HCT116 (cell line): ENCODE measurements at regions not wholly inside any gene's neighbourhood (a gene's known extent, or its start where the extent isn't known, plus 50 kb on each side); places are given as distances from the start of the nearest gene placed in this dataset.

ENCODE experiments used
- ATAC-seq: fragments of 200-7000 bp; cut with Tn5 transposase; 2 replicates; pipeline ENCODE4 v1.9.1; 2020; ENCODE audit warnings: mild to moderate bottlenecking, moderate library complexity
- BruUV-seq: library from RNA; stranded (reverse); fragments of 400-500 nt; replicated peaks from 2 replicates; lab custom pipeline; 2021; lab: Mats Ljungman, UMichigan
- CTCF ChIA-PET: fragments of 300-600 bp; sonication (Branson Sonifier 250); formaldehyde crosslinking; loops from one replicate; lab custom pipeline; 2021; ENCODE audit warnings: antibody characterized with exemption; lab: Charles Lee
- POLR2A ChIA-PET: fragments of 300-600, 350-600 bp; sonication (Branson Sonifier 250); formaldehyde crosslinking; loops from one replicate; lab custom pipeline; 2021; ENCODE audit warnings: antibody characterized with exemption; lab: Charles Lee
- RAD21 ChIA-PET, 2 experiments: fragments of 300-600 bp; sonication (Branson Sonifier 250); formaldehyde crosslinking; loops; one replicate each; lab custom pipeline; 2023; ENCODE audit warnings: low total read pairs in 2 of 2; ENCODE audit not compliant: uncharacterized antibody in 2 of 2, unreplicated experiment in 2 of 2, low non-redundant PET in 1 of 2; lab: Charles Lee
- DNase-seq: peaks from one replicate; pipeline ENCODE4 v3.0.0-alpha.2; 2010; ENCODE audit warnings: low read depth, low spot score
- H2AFZ ChIP-seq: fragments of 200-600 bp; shearing (Covaris generic), sonication (generic); 2 replicates; pipeline ENCODE4 v1.6.1; 2017; ENCODE audit warnings: low read depth, mixed run types, mixed read lengths, antibody characterized with exemption, low read length; ENCODE audit not compliant: poor library complexity, severe bottlenecking
- H3K27ac ChIP-seq: 2 replicates; pipeline ENCODE4 v1.5.1; 2012; ENCODE audit warnings: low read depth, low read length
- H3K27me3 ChIP-seq: fragments of 200-600 bp; sonication (generic); 2 replicates; pipeline ENCODE4 v1.6.1; 2016; ENCODE audit warnings: mixed run types, low read length, mixed read lengths; ENCODE audit not compliant: insufficient read depth
- H3K36me3 ChIP-seq, 2 experiments: fragments of 200-500 bp in 1 of 2; fragments of 200-600 bp in 1 of 2; sonication (Bioruptor generic) in 1 of 2; sonication (generic) in 1 of 2; 2 replicates each; pipeline versions ENCODE4 v1.5.1 to v1.6.1; 2014 to 2016; ENCODE audit warnings: low read length in 2 of 2, inconsistent platforms in 1 of 2, mixed read lengths in 1 of 2, mixed run types in 1 of 2; ENCODE audit not compliant: insufficient read depth in 2 of 2, control insufficient read depth in 1 of 2
- H3K4me1 ChIP-seq, 2 experiments: fragments of 200-600 bp in 1 of 2; sonication (generic) in 1 of 2; 2 replicates each; pipeline versions ENCODE4 v1.5.1 to v1.6.1; 2012 to 2017; ENCODE audit warnings: low read length in 2 of 2, inconsistent platforms in 1 of 2, mild to moderate bottlenecking in 1 of 2, mixed read lengths in 1 of 2, mixed run types in 1 of 2, moderate library complexity in 1 of 2; ENCODE audit not compliant: insufficient read depth in 2 of 2, control insufficient read depth in 1 of 2
- H3K4me2 ChIP-seq: fragments of 200-600 bp; sonication (generic); 2 replicates; pipeline ENCODE4 v1.6.1; 2017; ENCODE audit warnings: mixed run types, low read length, mixed read lengths
- H3K4me3 ChIP-seq, 2 experiments: fragments of 200-600 bp in 1 of 2; sonication (generic) in 1 of 2; replicated peaks in 1 of 2; 2 replicates each; pipeline ENCODE4 v1.5.1; 2011 to 2016; ENCODE audit warnings: low read length in 2 of 2, control low read depth in 1 of 2, low read depth in 1 of 2, mild to moderate bottlenecking in 1 of 2, mixed read lengths in 1 of 2, mixed run types in 1 of 2
- H3K79me2 ChIP-seq: fragments of 200-600 bp; sonication (generic); 2 replicates; pipeline ENCODE4 v1.6.1; 2017; ENCODE audit warnings: mild to moderate bottlenecking, mixed run types, low read length, moderate library complexity, mixed read lengths; ENCODE audit not compliant: insufficient read depth
- H3K9ac ChIP-seq: fragments of 200-600 bp; sonication (generic); 2 replicates; pipeline ENCODE4 v1.6.1; 2016; ENCODE audit warnings: low read length, mixed read lengths
- H3K9me2 ChIP-seq: fragments of 200-600 bp; sonication (generic), shearing (Covaris generic); 2 replicates; pipeline ENCODE4 v1.6.1; 2017; ENCODE audit warnings: mixed run types, mild to moderate bottlenecking, moderate library complexity; ENCODE audit not compliant: insufficient read depth
- H3K9me3 ChIP-seq, 2 experiments: fragments of 200-500 bp in 1 of 2; fragments of 200-600 bp in 1 of 2; sonication (Bioruptor generic) in 1 of 2; sonication (generic) in 1 of 2; 2 replicates each; pipeline ENCODE4 v1.6.1; 2014 to 2017; ENCODE audit warnings: low read length in 2 of 2, mixed read lengths in 2 of 2, inconsistent platforms in 1 of 2, low read depth in 1 of 2, mild to moderate bottlenecking in 1 of 2, mixed run types in 1 of 2, moderate library complexity in 1 of 2; ENCODE audit not compliant: control insufficient read depth in 1 of 2, insufficient read depth in 1 of 2
- H4K20me1 ChIP-seq: fragments of 200-600 bp; sonication (generic), shearing (Covaris generic); 2 replicates; pipeline ENCODE4 v1.6.1; 2017; ENCODE audit warnings: mixed run types, mild to moderate bottlenecking, moderate library complexity; ENCODE audit not compliant: insufficient read depth
- CBX3 ChIP-seq: IDR thresholded peaks from 2 replicates; pipeline ENCODE4 v1.6.1; 2012; ENCODE audit warnings: low read depth
- CEBPB ChIP-seq: IDR thresholded peaks from 2 replicates; pipeline ENCODE4 v1.6.1; 2012; ENCODE audit warnings: low read depth
- ELF1 ChIP-seq: IDR thresholded peaks from 2 replicates; pipeline ENCODE4 v1.6.1; 2012; ENCODE audit warnings: low read depth, borderline replicate concordance
- EZH2 ChIP-seq: fragments of 200-600 bp; sonication (generic); IDR thresholded peaks from 2 replicates; pipeline ENCODE4 v1.6.1; 2017; ENCODE audit warnings: antibody characterized with exemption, mixed run types
- EZH2phosphoT487 ChIP-seq: fragments of 200-600 bp; IDR thresholded peaks from 2 replicates; pipeline ENCODE4 v1.6.1; 2018; ENCODE audit warnings: antibody characterized with exemption, borderline replicate concordance
- FOSL1 ChIP-seq: IDR thresholded peaks from 2 replicates; pipeline ENCODE4 v1.6.1; 2012; ENCODE audit warnings: low read depth
- JUND ChIP-seq: IDR thresholded peaks from 2 replicates; pipeline ENCODE4 v1.6.1; 2012
- MAX ChIP-seq: IDR thresholded peaks from 2 replicates; pipeline ENCODE4 v1.6.1; 2012
- POLR2A ChIP-seq: IDR thresholded peaks from 2 replicates; pipeline ENCODE4 v1.7.0; 2011; ENCODE audit warnings: borderline replicate concordance; ENCODE audit not compliant: insufficient read depth, insufficient read length; ENCODE audit errors: extremely low read depth
- POLR2AphosphoS5 ChIP-seq: IDR thresholded peaks from 2 replicates; pipeline ENCODE4 v1.6.1; 2011; ENCODE audit warnings: mild to moderate bottlenecking, low read depth, low read length, moderate library complexity
- RAD21 ChIP-seq: IDR thresholded peaks from 2 replicates; pipeline ENCODE4 v1.6.1; 2012; ENCODE audit warnings: low read depth, mild to moderate bottlenecking
- REST ChIP-seq: IDR thresholded peaks from 2 replicates; pipeline ENCODE4 v1.6.1; 2012; ENCODE audit warnings: low read depth
- SP1 ChIP-seq: IDR thresholded peaks from 2 replicates; pipeline ENCODE4 v1.6.1; 2012; ENCODE audit warnings: low read depth
- YY1 ChIP-seq: IDR thresholded peaks from 2 replicates; pipeline ENCODE4 v1.6.1; 2011; ENCODE audit warnings: low read length, low read depth, moderate library complexity, mild to moderate bottlenecking; ENCODE audit not compliant: insufficient replicate concordance; ENCODE audit errors: extremely low read depth
- ZFX ChIP-seq: fragments of 450-650 bp; IDR thresholded peaks from 2 replicates; pipeline ENCODE4 v1.6.1; 2017
- ZNF274 ChIP-seq: fragments of 200-500 bp; sonication (Bioruptor generic); IDR thresholded peaks from 2 replicates; pipeline ENCODE4 v1.6.1; 2014; ENCODE audit warnings: mild to moderate bottlenecking, low read depth, low read length, inconsistent platforms
- intact Hi-C: fragments of 100-400 bp; cut with micrococcal nuclease; formaldehyde crosslinking; loops from 2 replicates; pipeline ENCODE4 v1.10.0; 2022
- TF ChIP-seq, protein P1 (sequence below): IDR thresholded peaks from 2 replicates; pipeline ENCODE4 v1.6.1; 2011; ENCODE audit warnings: mild to moderate bottlenecking, low read length, moderate library complexity; ENCODE audit not compliant: insufficient replicate concordance; ENCODE audit errors: extremely low read depth
- TF ChIP-seq, protein P2 (sequence below): IDR thresholded peaks from 2 replicates; pipeline ENCODE4 v1.6.1; 2012
- TF ChIP-seq, protein P3 (sequence below), 3 experiments: fragments of 200-600 bp in 1 of 3; sonication (generic) in 1 of 3; IDR thresholded peaks in 2 of 3; conservative IDR thresholded peaks in 1 of 3; 2 replicates each; pipeline ENCODE4 v1.5.1; 2012 to 2017; ENCODE audit warnings: low read depth in 2 of 3, low read length in 2 of 3, antibody characterized with exemption in 1 of 3, borderline replicate concordance in 1 of 3, control low read depth in 1 of 3, mild to moderate bottlenecking in 1 of 3, mixed read lengths in 1 of 3, mixed run types in 1 of 3, moderate library complexity in 1 of 3; ENCODE audit not compliant: insufficient read depth in 1 of 3

- ATAC-seq, result no peak
- H4K20me1 ChIP-seq, result no peaks in the 10 kb centered on the region
- H3K27me3 ChIP-seq, result no peaks in the 10 kb centered on the region
- no TSS peak for BruUV-seq
- no peaks in the 10 kb centered on the region for H3K79me2 ChIP-seq
- RAD21 ChIA-PET, result no interaction called here
- H3K4me1 ChIP-seq, result peaks cover 6 to 26% of the 10 kb centered on the region in 2 experiments; a peak in 3 of 4 replicates
- no peaks in the 10 kb centered on the region for H3K9me2 ChIP-seq
- no peak for DNase-seq
- H3K27ac ChIP-seq, result no peak overlapping the region
- no peaks in the 10 kb centered on the region for H3K9me3 ChIP-seq
- no peak overlapping the region for H3K9ac ChIP-seq
- TF ChIP-seq YY1, result no peak
- TF ChIP-seq, protein P1, sequence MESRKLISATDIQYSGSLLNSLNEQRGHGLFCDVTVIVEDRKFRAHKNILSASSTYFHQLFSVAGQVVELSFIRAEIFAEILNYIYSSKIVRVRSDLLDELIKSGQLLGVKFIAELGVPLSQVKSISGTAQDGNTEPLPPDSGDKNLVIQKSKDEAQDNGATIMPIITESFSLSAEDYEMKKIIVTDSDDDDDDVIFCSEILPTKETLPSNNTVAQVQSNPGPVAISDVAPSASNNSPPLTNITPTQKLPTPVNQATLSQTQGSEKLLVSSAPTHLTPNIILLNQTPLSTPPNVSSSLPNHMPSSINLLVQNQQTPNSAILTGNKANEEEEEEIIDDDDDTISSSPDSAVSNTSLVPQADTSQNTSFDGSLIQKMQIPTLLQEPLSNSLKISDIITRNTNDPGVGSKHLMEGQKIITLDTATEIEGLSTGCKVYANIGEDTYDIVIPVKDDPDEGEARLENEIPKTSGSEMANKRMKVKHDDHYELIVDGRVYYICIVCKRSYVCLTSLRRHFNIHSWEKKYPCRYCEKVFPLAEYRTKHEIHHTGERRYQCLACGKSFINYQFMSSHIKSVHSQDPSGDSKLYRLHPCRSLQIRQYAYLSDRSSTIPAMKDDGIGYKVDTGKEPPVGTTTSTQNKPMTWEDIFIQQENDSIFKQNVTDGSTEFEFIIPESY, result no peak
- no peak for TF ChIP-seq POLR2AphosphoS5
- no peak for TF ChIP-seq SP1
- TF ChIP-seq, protein P2, sequence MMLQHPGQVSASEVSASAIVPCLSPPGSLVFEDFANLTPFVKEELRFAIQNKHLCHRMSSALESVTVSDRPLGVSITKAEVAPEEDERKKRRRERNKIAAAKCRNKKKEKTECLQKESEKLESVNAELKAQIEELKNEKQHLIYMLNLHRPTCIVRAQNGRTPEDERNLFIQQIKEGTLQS, result no peak
- no peak for TF ChIP-seq RAD21
- no peak for TF ChIP-seq POLR2A
- no peak for TF ChIP-seq CBX3
- no peak for TF ChIP-seq JUND
- no peak for TF ChIP-seq EZH2
- TF ChIP-seq, protein P3, sequence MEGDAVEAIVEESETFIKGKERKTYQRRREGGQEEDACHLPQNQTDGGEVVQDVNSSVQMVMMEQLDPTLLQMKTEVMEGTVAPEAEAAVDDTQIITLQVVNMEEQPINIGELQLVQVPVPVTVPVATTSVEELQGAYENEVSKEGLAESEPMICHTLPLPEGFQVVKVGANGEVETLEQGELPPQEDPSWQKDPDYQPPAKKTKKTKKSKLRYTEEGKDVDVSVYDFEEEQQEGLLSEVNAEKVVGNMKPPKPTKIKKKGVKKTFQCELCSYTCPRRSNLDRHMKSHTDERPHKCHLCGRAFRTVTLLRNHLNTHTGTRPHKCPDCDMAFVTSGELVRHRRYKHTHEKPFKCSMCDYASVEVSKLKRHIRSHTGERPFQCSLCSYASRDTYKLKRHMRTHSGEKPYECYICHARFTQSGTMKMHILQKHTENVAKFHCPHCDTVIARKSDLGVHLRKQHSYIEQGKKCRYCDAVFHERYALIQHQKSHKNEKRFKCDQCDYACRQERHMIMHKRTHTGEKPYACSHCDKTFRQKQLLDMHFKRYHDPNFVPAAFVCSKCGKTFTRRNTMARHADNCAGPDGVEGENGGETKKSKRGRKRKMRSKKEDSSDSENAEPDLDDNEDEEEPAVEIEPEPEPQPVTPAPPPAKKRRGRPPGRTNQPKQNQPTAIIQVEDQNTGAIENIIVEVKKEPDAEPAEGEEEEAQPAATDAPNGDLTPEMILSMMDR (IDR thresholded peaks at IDR 0.05 in 2 of 3, conservative IDR thresholded peaks at IDR 0.05 in 1 of 3; ENCODE audit: borderline replicate concordance in 1 of 3, insufficient read depth in 1 of 3, low read depth in 2 of 3, low read length in 2 of 3), result no peak
- no peak for TF ChIP-seq REST
- no peak for TF ChIP-seq ZNF274
- no peak for TF ChIP-seq CEBPB
- TF ChIP-seq ZFX, result no peak
- TF ChIP-seq FOSL1, result no peak
- no peak for TF ChIP-seq ELF1
- no peak for TF ChIP-seq EZH2phosphoT487
- no peak for TF ChIP-seq MAX
- TF ChIP-seq, all 23 proteins: peak for 0
- peak overlapping the region; percentile 4 for H2AFZ ChIP-seq
- H3K36me3 ChIP-seq, result no peaks in the 10 kb centered on the region
- intact Hi-C loops, result loop anchor here (1.0 kb wide), 1 partner anchor 94 kb away; no protein-coding TSS in a partner anchor
- no peak overlapping the region for H3K4me2 ChIP-seq
- ChIA-PET CTCF (interaction anchor here (0.6 to 2.8 kb wide), 9 partner anchors 10 to 1121 kb away, joined by 3 to 10 read pairs (median 3); partner anchors contain the start of gene PLK2), POLR2A (interaction anchor here (0.7 kb wide), 1 partner anchor 1031 kb away, joined by 4 read pairs; no protein-coding TSS in a partner anchor)
- H3K4me3 ChIP-seq, result no peak overlapping the region
Observed at GRCh38 chr5:57338868-57339340, 143.7 kb downstream of the ACTBL2 start.
